Body of pancreas (tissue), 4 donors: ENCODE measurements at regions not wholly inside any gene's neighbourhood (a gene's known extent, or its start where the extent isn't known, plus 50 kb on each side); places are given as distances from the start of the nearest gene placed in this dataset.
"Not testable (repeated sequence)": the region's sequence is repeated elsewhere in the genome, so short reads cannot be mapped to it uniquely, and the experiment has no call there.

Experiments
- ATAC-seq: fragments of 150-250 bp; one replicate; pipeline ENCODE4 v1.9.1; 2016
- DNase-seq, 4 donors: peaks; one replicate each; pipeline ENCODE4 v3.0.0-alpha.2; 2019
- H3K27ac ChIP-seq, 4 donors: fragments of 200-600 bp; sonication (generic); 1 replicate in 3 of 4; 2 replicates in 1 of 4; pipeline versions ENCODE4 v1.5.1 to v1.6.1; 2016 to 2019; ENCODE audit warnings: mild to moderate bottlenecking in 1 of 4, mixed read lengths in 1 of 4, moderate library complexity in 1 of 4
- H3K27me3 ChIP-seq, 2 donors: fragments of 200-600 bp; sonication (generic); one replicate each; pipeline ENCODE4 v1.6.0; 2016; ENCODE audit warnings: mild to moderate bottlenecking in 1 of 2
- H3K36me3 ChIP-seq, 2 donors: fragments of 200-600 bp; sonication (generic); replicated peaks in 1 of 2; 2 replicates each; pipeline ENCODE4 v1.5.1; 2016; ENCODE audit warnings: low read depth in 2 of 2; ENCODE audit not compliant: insufficient read depth in 1 of 2
- H3K4me1 ChIP-seq: fragments of 200-600 bp; sonication (generic); one replicate; pipeline ENCODE4 v1.6.0; 2016
- H3K4me3 ChIP-seq, 2 donors: fragments of 200-600 bp; sonication (generic); 1 replicate in 1 of 2; 2 replicates in 1 of 2; pipeline ENCODE4 v1.5.1; 2016 to 2019
- H3K9me3 ChIP-seq, 3 donors: fragments of 200-600 bp; sonication (generic); 1 replicate in 2 of 3; 2 replicates in 1 of 3; pipeline ENCODE4 v1.5.1; 2016
- CTCF ChIP-seq, 7 experiments: fragments of 450-650 bp in 4 of 7; fragments of 200-600 bp in 3 of 7; sonication (generic) in 3 of 7; IDR thresholded peaks; one replicate each; pipeline ENCODE4 v1.5.1; 2016 to 2019; ENCODE audit warnings: antibody characterized with exemption in 7 of 7
- POLR2A ChIP-seq, 3 donors: fragments of 450-650 bp; IDR thresholded peaks; one replicate each; pipeline ENCODE4 v1.6.1; 2016; ENCODE audit warnings: antibody characterized with exemption in 3 of 3, mild to moderate bottlenecking in 2 of 3
- WGBS, 2 donors: methylation state at CpG; one replicate each; pipeline ENCODE4 v1.1.5; 2017; 5-methylcytosine and 5-hydroxymethylcytosine counted together
- intact Hi-C: fragments of 100-400 bp; cut with DNase I; formaldehyde crosslinking; loops from one replicate; pipeline ENCODE4 v1.15.1; 2023

- TF ChIP-seq POLR2A (IDR thresholded peaks at IDR 0.05) (no peak), CTCF (IDR thresholded peaks at IDR 0.05) (no peak)
- intact Hi-C loops = no loop called here
- WGBS, 2 donors = 84 to 85% methylated on average over 3 of the region's 3 CpGs
- Histone ChIP-seq H3K4me3 (no peak overlapping the region), H3K36me3 (no peaks in the 10 kb centered on the region), H3K27ac (no peak overlapping the region), H3K27me3 (no peaks in the 10 kb centered on the region), H3K9me3 (no peaks in the 10 kb centered on the region), H3K4me1 (no peaks in the 10 kb centered on the region)
- ATAC-seq = no peak
- no peak for DNase-seq
Measured at GRCh38 chr5:152730176-152730575, 325.1 kb upstream of the NMUR2 start.

- no peak for DNase-seq
- Histone ChIP-seq H3K36me3 (no peaks in the 10 kb centered on the region), H3K4me1 (no peaks in the 10 kb centered on the region), H3K9me3 (peaks cover 0 to 5% (median 0%) of the 10 kb centered on the region in 3 donors), H3K4me3 (no peak overlapping the region), H3K27ac (no peak overlapping the region), H3K27me3 (no peaks in the 10 kb centered on the region)
- TF ChIP-seq CTCF (IDR thresholded peaks at IDR 0.05) (no peak), POLR2A (IDR thresholded peaks at IDR 0.05) (no peak)
- intact Hi-C loops = no loop called here
- 66 to 73% methylated on average over 4 of the region's 4 CpGs for WGBS, 2 donors
- no peak for ATAC-seq
Measured at GRCh38 chr5:152736906-152737305, 331.8 kb upstream of the NMUR2 start.

- no peak overlapping the region for H3K4me3 ChIP-seq
- peaks cover 0 to 5% (median 0%) of the 10 kb centered on the region in 3 donors for H3K9me3 ChIP-seq
- TF ChIP-seq CTCF (IDR thresholded peaks at IDR 0.05) (no peak), POLR2A (IDR thresholded peaks at IDR 0.05) (no peak)
- no peaks in the 10 kb centered on the region for H3K27me3 ChIP-seq
- H3K4me1 ChIP-seq = no peaks in the 10 kb centered on the region
- ATAC-seq = no peak
- DNase-seq = no peak
- intact Hi-C loops = no loop called here
- no peak overlapping the region for H3K27ac ChIP-seq
- H3K36me3 ChIP-seq = no peaks in the 10 kb centered on the region
Measured at GRCh38 chr5:152739916-152740315, 334.8 kb upstream of the NMUR2 start.

GRCh38 chr5:152741126-152741525 lies 336.0 kb upstream of the NMUR2 start:
- intact Hi-C loops, DNase-seq, H3K36me3 ChIP-seq, ATAC-seq, H3K27ac ChIP-seq, H3K9me3 ChIP-seq, H3K4me1 ChIP-seq, H3K4me3 ChIP-seq, H3K27me3 ChIP-seq: not testable (repeated sequence)
- WGBS, 2 donors = 60 to 71% methylated on average over 5 to 10 of the region's 10 CpGs

GRCh38 chr5:152787709-152788217 lies 382.7 kb upstream of the NMUR2 start:
- WGBS, 2 donors = 45 to 66% methylated on average over 4 to 6 of the region's 6 CpGs
- H3K4me1 ChIP-seq, H3K4me3 ChIP-seq, H3K9me3 ChIP-seq, ATAC-seq, H3K36me3 ChIP-seq, DNase-seq, H3K27me3 ChIP-seq, H3K27ac ChIP-seq, intact Hi-C loops: not testable (repeated sequence)

- ATAC-seq = no peak
- H3K36me3 ChIP-seq = no peaks in the 10 kb centered on the region
- no peaks in the 10 kb centered on the region for H3K4me1 ChIP-seq
- H3K4me3 ChIP-seq = no peak overlapping the region
- H3K27me3 ChIP-seq = no peaks in the 10 kb centered on the region
- no peak for TF ChIP-seq POLR2A (IDR thresholded peaks at IDR 0.05)
- no peak for TF ChIP-seq CTCF (IDR thresholded peaks at IDR 0.05)
- WGBS, 2 donors = 20 to 33% methylated on average over 2 of the region's 2 CpGs
- no peaks in the 10 kb centered on the region for H3K9me3 ChIP-seq
- H3K27ac ChIP-seq = no peak overlapping the region
- no peak for DNase-seq
- intact Hi-C loops = no loop called here
Measured at GRCh38 chr5:152801886-152802285, 396.8 kb upstream of the NMUR2 start.
